CD4-positive, alpha-beta memory T cell (primary cell): ENCODE measurements at regions not wholly inside any gene's neighbourhood (a gene's known extent, or its start where the extent isn't known, plus 50 kb on each side); places are given as distances from the start of the nearest gene placed in this dataset.

Source experiments
- CTCF ChIA-PET: fragments of 350-600 bp; sonication (Branson Sonifier 250); formaldehyde crosslinking; loops from one replicate; lab custom pipeline; 2021; ENCODE audit warnings: inconsistent platforms; ENCODE audit not compliant: partially characterized antibody; lab: Charles Lee
- POLR2A ChIA-PET: fragments of 350-600 bp; sonication (Branson Sonifier 250); formaldehyde crosslinking; loops from one replicate; lab custom pipeline; 2021; ENCODE audit not compliant: partially characterized antibody; lab: Charles Lee
- DNase-seq, 5 donors: peaks; one replicate each; pipeline versions ENCODE4 v3.0.0 to v3.0.0-alpha.2; 2020 to 2022; ENCODE audit warnings: mixed read lengths in 1 of 5
- H3K27ac ChIP-seq: one replicate; pipeline ENCODE4 v1.7.0; 2013; ENCODE audit warnings: low read depth, low read length
- H3K27me3 ChIP-seq: 2 replicates; pipeline ENCODE4 v1.7.0; 2013; ENCODE audit warnings: mild to moderate bottlenecking, low read length, moderate library complexity; ENCODE audit not compliant: insufficient read depth
- H3K36me3 ChIP-seq: 2 replicates; pipeline ENCODE4 v1.7.0; 2013; ENCODE audit warnings: mild to moderate bottlenecking, low read length, moderate library complexity; ENCODE audit not compliant: insufficient read depth
- H3K4me1 ChIP-seq: 2 replicates; pipeline ENCODE4 v1.7.0; 2013; ENCODE audit warnings: mild to moderate bottlenecking, low read length, moderate library complexity; ENCODE audit not compliant: insufficient read depth
- H3K4me3 ChIP-seq, 2 donors: one replicate each; pipeline ENCODE4 v1.7.0; 2013; ENCODE audit warnings: low read length in 2 of 2, mild to moderate bottlenecking in 1 of 2
- H3K9me3 ChIP-seq, 2 donors: one replicate each; pipeline ENCODE4 v1.7.0; 2013; ENCODE audit warnings: low read length in 2 of 2, control low read depth in 1 of 2; ENCODE audit not compliant: control insufficient read depth in 1 of 2
- H3K27ac Mint-ChIP-seq, 7 donors: one replicate each; pipeline ENCODE4 v1.8.0; 2020 to 2021; ENCODE audit warnings: mixed read lengths in 7 of 7, mild to moderate bottlenecking in 6 of 7, inconsistent platforms in 3 of 7, moderate library complexity in 3 of 7
- H3K27me3 Mint-ChIP-seq, 2 donors: one replicate each; pipeline ENCODE4 v1.8.0; 2020 to 2021; ENCODE audit warnings: mixed read lengths in 2 of 2
- H3K36me3 Mint-ChIP-seq, 2 donors: one replicate each; pipeline ENCODE4 v1.8.0; 2020 to 2021; ENCODE audit warnings: mixed read lengths in 2 of 2, inconsistent platforms in 1 of 2, mild to moderate bottlenecking in 1 of 2
- H3K4me1 Mint-ChIP-seq, 4 donors: one replicate each; pipeline ENCODE4 v1.8.0; 2020 to 2021; ENCODE audit warnings: mixed read lengths in 4 of 4, mild to moderate bottlenecking in 1 of 4
- H3K4me3 Mint-ChIP-seq, 8 donors: one replicate each; pipeline ENCODE4 v1.8.0; 2020 to 2021; ENCODE audit warnings: mixed read lengths in 8 of 8, mild to moderate bottlenecking in 7 of 8, moderate library complexity in 6 of 8, inconsistent platforms in 3 of 8
- H3K9me3 Mint-ChIP-seq, 8 donors: one replicate each; pipeline ENCODE4 v1.8.0; 2020 to 2021; ENCODE audit warnings: mixed read lengths in 8 of 8, mild to moderate bottlenecking in 5 of 8, inconsistent platforms in 3 of 8, moderate library complexity in 1 of 8
- intact Hi-C: fragments of 100-400 bp; cut with micrococcal nuclease; formaldehyde crosslinking; loops from one replicate; pipeline ENCODE4 v1.15.1; 2023

DNA sequence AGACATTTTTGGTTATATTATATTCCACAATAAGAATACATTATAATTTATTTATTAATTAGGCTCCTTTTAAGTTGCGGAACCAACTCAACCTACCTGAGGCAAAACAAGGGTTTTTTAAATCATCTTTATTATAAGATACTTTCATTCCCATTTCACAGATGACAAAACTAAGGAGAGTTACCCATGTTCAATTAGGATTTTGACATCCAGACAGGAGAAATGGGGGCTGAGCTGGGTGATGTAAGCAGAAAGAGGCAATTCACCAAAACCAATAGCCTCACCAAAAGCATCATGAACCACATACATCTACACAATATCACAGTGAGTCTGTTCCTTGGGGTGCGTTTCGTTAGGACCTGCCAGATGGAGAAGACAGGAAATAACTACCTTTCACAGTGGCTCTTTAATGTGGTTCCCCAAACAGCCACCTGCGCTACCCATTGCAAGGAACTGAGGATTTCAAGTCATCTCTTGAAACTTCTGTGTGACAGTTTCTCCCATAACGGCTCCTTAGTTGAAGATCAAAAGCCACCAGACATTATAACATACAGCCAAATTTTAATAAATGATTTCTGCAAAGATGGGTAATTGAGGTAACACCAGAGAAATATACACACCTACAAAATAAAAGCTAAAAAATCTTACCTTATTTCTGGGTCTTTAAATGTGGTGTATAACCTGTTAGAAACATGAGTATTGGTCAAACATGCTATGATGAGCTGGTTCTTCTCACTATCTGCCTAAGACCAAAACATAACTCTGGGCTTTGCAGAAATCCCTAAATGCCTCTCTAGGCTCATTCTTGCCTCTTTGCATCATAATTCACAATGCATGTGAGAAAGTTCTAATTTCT is 190.6 kb upstream of the LEF1 start:
- intact Hi-C loops: loop anchor here (5.0 kb wide), 4 partner anchors 73 to 322 kb away; no protein-coding TSS in a partner anchor
- H3K36me3 Mint-ChIP-seq: no peaks in the 10 kb centered on the region
- H3K4me3 Mint-ChIP-seq: peak overlapping the region in 7 of 8 donors; percentile 19 to 76 (median 64)
- peak overlapping the region; percentile 2 to 71 (median 49) for H3K27ac Mint-ChIP-seq
- H3K27ac ChIP-seq: no peak overlapping the region
- H3K27me3 ChIP-seq: no peaks in the 10 kb centered on the region
- peaks cover 49 to 78% (median 68%) of the 10 kb centered on the region in 4 donors for H3K4me1 Mint-ChIP-seq
- peak; percentile 63 to 73 (median 64) for DNase-seq
- no peaks in the 10 kb centered on the region for H3K9me3 ChIP-seq
- no peaks in the 10 kb centered on the region for H3K27me3 Mint-ChIP-seq
- peak overlapping the region in 1 of 2 donors; percentile 25 for H3K4me3 ChIP-seq
- ChIA-PET CTCF (interaction anchor here (1.2 to 1.4 kb wide), 2 partner anchors 13 to 18 kb away, joined by 3 to 4 read pairs; no protein-coding TSS in a partner anchor), POLR2A (interaction anchor here (0.6 kb wide), 2 partner anchors 192 to 323 kb away, joined by 3 to 4 read pairs; no protein-coding TSS in a partner anchor)
- H3K36me3 ChIP-seq: no peaks in the 10 kb centered on the region
- peaks cover 0 to 1% (median 0%) of the 10 kb centered on the region in 8 donors for H3K9me3 Mint-ChIP-seq
- H3K4me1 ChIP-seq: peaks cover 77% of the 10 kb centered on the region

DNA sequence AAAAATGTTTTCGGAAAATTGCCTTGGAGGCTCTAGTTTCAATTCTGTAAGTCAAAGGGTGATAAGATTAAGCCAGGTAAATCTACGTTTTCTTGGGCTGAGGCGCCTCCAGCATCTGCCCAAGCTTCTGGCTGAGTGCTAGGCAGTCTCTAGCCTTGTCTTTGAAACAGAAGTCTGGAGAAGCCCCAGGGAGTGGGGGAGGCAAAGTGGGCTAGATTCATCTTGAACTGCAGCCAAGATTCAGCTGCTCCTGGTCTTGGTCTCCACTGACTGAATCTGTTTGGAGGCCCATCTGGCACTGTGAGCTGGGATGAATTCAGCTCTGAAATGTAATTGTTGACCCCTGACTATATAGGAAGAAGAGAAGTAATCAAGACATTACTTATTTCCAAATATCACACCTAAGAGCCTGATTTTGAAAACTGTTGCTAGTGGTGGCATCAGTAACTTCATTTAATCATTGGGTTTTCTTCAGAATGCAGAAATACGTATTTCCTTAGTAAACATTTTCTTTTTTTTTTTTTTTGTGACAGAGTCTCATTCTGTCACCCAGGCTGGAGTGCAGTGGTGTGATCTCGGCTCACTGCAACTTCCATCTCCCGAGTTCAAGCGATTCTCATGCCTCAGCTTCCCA is 187.3 kb upstream of the LEF1 start:
- ChIA-PET POLR2A (interaction anchor here (0.6 to 2.8 kb wide), 21 partner anchors 9 to 266 kb away, joined by 3 to 32 read pairs (median 4); partner anchors contain the start of gene LEF1), CTCF (interaction anchor here (0.7 to 2.8 kb wide), 13 partner anchors 8 to 337 kb away, joined by 3 to 12 read pairs (median 3); partner anchors contain the start of gene LEF1)
- H3K27ac Mint-ChIP-seq: peak overlapping the region; percentile 79 to 96 (median 91)
- Histone ChIP-seq H3K4me3 (no peak overlapping the region), H3K4me1 (peaks cover 68% of the 10 kb centered on the region), H3K9me3 (no peaks in the 10 kb centered on the region), H3K27ac (peak overlapping the region; percentile 48), H3K36me3 (no peaks in the 10 kb centered on the region), H3K27me3 (no peaks in the 10 kb centered on the region)
- peak in 1 of 5 donors; percentile 19 for DNase-seq
- intact Hi-C loops: loop anchor here (1.0 to 5.0 kb wide), 5 partner anchors 14 to 319 kb away; no protein-coding TSS in a partner anchor
- H3K4me1 Mint-ChIP-seq: peaks cover 44 to 68% (median 67%) of the 10 kb centered on the region in 4 donors
- H3K27me3 Mint-ChIP-seq: no peaks in the 10 kb centered on the region
- H3K9me3 Mint-ChIP-seq: peaks cover 0 to 1% (median 0%) of the 10 kb centered on the region in 8 donors
- H3K36me3 Mint-ChIP-seq: no peaks in the 10 kb centered on the region
- peak overlapping the region in 6 of 8 donors; percentile 44 to 89 (median 60) for H3K4me3 Mint-ChIP-seq

DNA sequence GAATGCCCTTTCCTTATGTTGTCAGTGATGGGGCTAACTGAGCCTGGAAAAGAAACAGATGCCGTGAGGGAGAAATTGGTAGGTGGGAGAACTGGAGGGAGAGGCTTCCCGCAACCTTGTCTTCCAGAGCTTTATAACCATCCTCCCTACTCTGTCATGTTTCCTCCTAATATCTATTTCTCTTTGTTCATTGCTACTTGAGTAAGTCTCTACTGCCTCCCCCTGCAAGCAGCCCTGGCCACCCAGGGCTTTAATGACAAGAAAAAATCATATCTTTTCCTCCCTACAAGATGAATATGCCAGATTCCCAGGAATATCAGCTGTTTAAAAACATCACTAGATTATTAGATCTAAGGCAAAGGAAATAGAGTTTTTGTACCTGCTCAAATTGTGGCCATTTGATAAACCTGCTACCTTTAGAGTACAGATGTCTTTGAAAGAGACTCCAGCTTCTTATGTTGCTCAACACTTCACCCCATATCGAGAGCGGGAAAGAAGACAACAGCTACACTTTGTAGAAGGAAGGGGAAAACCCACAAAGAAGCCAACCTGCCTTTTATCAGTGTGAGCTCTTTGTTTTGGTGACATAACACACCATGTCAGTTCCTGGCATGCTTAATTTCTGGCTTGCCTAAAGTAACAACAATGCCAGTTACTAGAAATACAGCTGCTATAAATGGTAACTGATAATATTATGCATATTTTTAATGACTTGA is 186.6 kb upstream of the LEF1 start:
- H3K4me1 ChIP-seq: peaks cover 61% of the 10 kb centered on the region
- Mint-ChIP-seq H3K9me3 (peaks cover 0 to 1% (median 0%) of the 10 kb centered on the region in 8 donors), H3K36me3 (no peaks in the 10 kb centered on the region), H3K27me3 (no peaks in the 10 kb centered on the region), H3K4me3 (peak overlapping the region; percentile 0 to 89 (median 60)), H3K4me1 (peaks cover 38 to 61% (median 60%) of the 10 kb centered on the region in 4 donors), H3K27ac (peak overlapping the region; percentile 79 to 96 (median 91))
- no peaks in the 10 kb centered on the region for H3K36me3 ChIP-seq
- intact Hi-C loops: loop anchor here (1.0 to 5.0 kb wide), 5 partner anchors 13 to 318 kb away; no protein-coding TSS in a partner anchor
- H3K4me3 ChIP-seq: no peak overlapping the region
- no peaks in the 10 kb centered on the region for H3K27me3 ChIP-seq
- peak overlapping the region; percentile 48 for H3K27ac ChIP-seq
- H3K9me3 ChIP-seq: no peaks in the 10 kb centered on the region
- DNase-seq: peak; percentile 64 to 81 (median 70)
- ChIA-PET CTCF (interaction anchor here (0.7 to 2.8 kb wide), 16 partner anchors 9 to 336 kb away, joined by 3 to 12 read pairs (median 3); partner anchors contain the start of gene LEF1), POLR2A (interaction anchor here (0.6 to 2.8 kb wide), 24 partner anchors 9 to 311 kb away, joined by 3 to 32 read pairs (median 4); partner anchors contain the start of gene LEF1)

DNA sequence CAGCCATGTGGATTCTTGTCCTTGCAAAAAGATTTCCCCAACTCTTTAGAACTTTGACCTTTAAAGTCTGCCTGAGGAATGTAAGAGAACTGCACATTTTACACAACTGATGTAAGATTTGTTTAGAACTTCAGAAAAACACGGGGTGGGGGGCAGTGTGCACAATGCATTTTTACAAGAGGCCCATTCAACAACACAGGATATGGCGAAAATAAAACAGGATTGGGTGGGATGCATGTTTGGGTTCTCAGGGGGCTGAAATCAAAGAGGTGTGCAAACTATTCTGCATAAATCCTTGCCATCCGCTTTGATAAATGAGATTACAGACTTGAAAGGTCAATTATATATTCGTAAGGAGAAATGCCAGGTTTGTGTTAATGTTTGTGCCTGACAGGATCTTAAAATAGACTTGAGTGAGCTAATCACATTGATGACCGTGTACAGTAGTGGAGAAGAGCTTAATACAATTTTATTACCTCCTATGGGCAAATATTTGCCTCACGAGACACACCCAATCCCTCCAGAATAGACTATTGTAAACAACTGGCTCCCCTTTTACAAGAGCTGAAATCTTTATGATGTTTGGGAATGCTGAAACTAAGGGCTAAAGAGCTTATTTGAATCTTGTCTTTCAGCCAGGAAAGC is 184.1 kb upstream of the LEF1 start:
- no peaks in the 10 kb centered on the region for H3K27me3 ChIP-seq
- no peak overlapping the region for H3K4me3 ChIP-seq
- H3K4me3 Mint-ChIP-seq: no peak overlapping the region
- H3K27ac Mint-ChIP-seq: no peak overlapping the region
- no peaks in the 10 kb centered on the region for H3K9me3 ChIP-seq
- DNase-seq: no peak
- H3K4me1 Mint-ChIP-seq: peaks cover 21 to 44% (median 43%) of the 10 kb centered on the region in 4 donors
- CTCF ChIA-PET: no interaction called here
- H3K4me1 ChIP-seq: peaks cover 38% of the 10 kb centered on the region
- no peak overlapping the region for H3K27ac ChIP-seq
- H3K36me3 Mint-ChIP-seq: peaks cover 0 to 4% of the 10 kb centered on the region in 2 donors
- H3K9me3 Mint-ChIP-seq: no peaks in the 10 kb centered on the region
- no peaks in the 10 kb centered on the region for H3K36me3 ChIP-seq
- POLR2A ChIA-PET: interaction anchor here (0.6 to 1.7 kb wide), 2 partner anchors 9 to 13 kb away, joined by 3 to 6 read pairs; no protein-coding TSS in a partner anchor
- no peaks in the 10 kb centered on the region for H3K27me3 Mint-ChIP-seq
- intact Hi-C loops: no loop called here

DNA sequence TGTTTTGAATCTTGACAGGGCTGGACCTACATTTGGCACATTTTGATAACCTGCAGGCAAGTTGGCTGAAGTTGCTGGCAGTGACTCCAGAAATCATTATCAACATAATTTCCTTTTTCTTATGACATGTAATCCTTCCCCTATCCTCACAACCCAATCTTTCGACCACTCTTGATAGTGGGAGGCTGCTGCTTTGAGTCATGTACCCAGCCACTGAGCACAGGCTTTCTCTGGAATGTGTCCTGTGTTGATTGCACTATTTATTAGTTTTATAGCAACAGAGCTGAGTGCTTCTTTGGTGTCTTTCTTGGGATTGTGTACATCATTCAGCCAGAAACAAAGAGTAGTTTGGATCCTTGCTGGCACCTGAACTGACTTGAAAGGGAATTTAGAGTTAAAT is 183.1 kb upstream of the LEF1 start:
- no peaks in the 10 kb centered on the region for H3K27me3 Mint-ChIP-seq
- Histone ChIP-seq H3K9me3 (no peaks in the 10 kb centered on the region), H3K27ac (no peak overlapping the region), H3K4me3 (no peak overlapping the region), H3K27me3 (no peaks in the 10 kb centered on the region), H3K4me1 (peaks cover 31% of the 10 kb centered on the region), H3K36me3 (no peaks in the 10 kb centered on the region)
- peaks cover 20 to 41% (median 37%) of the 10 kb centered on the region in 4 donors for H3K4me1 Mint-ChIP-seq
- intact Hi-C loops: no loop called here
- peaks cover 0 to 4% of the 10 kb centered on the region in 2 donors for H3K36me3 Mint-ChIP-seq
- H3K9me3 Mint-ChIP-seq: no peaks in the 10 kb centered on the region
- no peak for DNase-seq
- CTCF ChIA-PET: interaction anchor here (1.0 kb wide), 1 partner anchor 9 kb away, joined by 3 read pairs; no protein-coding TSS in a partner anchor
- POLR2A ChIA-PET: interaction anchor here (1.7 kb wide), 1 partner anchor 10 kb away, joined by 6 read pairs; no protein-coding TSS in a partner anchor
- no peak overlapping the region for H3K4me3 Mint-ChIP-seq
- no peak overlapping the region for H3K27ac Mint-ChIP-seq

DNA sequence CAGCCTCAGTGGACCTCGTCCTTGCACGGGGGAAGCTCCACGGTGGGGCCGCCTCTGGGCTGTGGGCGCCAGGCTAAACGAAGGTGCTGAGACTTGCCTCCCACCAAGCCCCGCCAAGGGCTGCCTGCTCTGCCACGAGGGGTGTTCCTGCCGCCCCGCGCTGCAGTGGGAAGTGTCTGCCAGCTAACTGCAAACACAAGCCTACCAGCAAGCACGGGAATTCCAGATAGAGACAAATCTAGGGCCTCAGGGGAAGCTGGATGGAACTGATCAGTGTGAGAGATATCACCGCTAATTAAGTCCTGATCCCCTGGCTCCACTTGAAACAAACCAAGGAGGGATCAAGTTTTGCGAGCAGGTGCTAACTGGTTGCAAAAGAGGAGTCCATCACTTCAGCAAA is 181.6 kb upstream of the LEF1 start:
- Histone ChIP-seq H3K27ac (no peak overlapping the region), H3K36me3 (no peaks in the 10 kb centered on the region), H3K4me3 (no peak overlapping the region), H3K9me3 (no peaks in the 10 kb centered on the region), H3K27me3 (no peaks in the 10 kb centered on the region), H3K4me1 (peaks cover 28% of the 10 kb centered on the region)
- Mint-ChIP-seq H3K4me3 (no peak overlapping the region), H3K27me3 (no peaks in the 10 kb centered on the region), H3K4me1 (peaks cover 25 to 41% (median 37%) of the 10 kb centered on the region in 4 donors), H3K9me3 (no peaks in the 10 kb centered on the region), H3K36me3 (peaks cover 0 to 4% of the 10 kb centered on the region in 2 donors), H3K27ac (no peak overlapping the region)
- POLR2A ChIA-PET: interaction anchor here (1.1 kb wide), 1 partner anchor 8 kb away, joined by 3 read pairs; no protein-coding TSS in a partner anchor
- DNase-seq: no peak
- CTCF ChIA-PET: interaction anchor here (1.0 kb wide), 1 partner anchor 24 kb away, joined by 4 read pairs; no protein-coding TSS in a partner anchor
- intact Hi-C loops: no loop called here
